CD4-positive, alpha-beta T cell treated with Interleukin-15 for 4 hours (primary cell): ENCODE measurements at regions not wholly inside any gene's neighbourhood (a gene's known extent, or its start where the extent isn't known, plus 50 kb on each side); places are given as distances from the start of the nearest gene placed in this dataset.

Source experiments
- DNase-seq: peaks from one replicate; pipeline ENCODE4 v3.0.0-alpha.2; 2020; ENCODE audit warnings: low spot score

- no peak for DNase-seq
Observed at GRCh38 chr3:67289626-67290025, 291.5 kb downstream of the KBTBD8 start.

- no peak for DNase-seq
Observed at GRCh38 chr3:67290438-67290837, 292.3 kb downstream of the KBTBD8 start.

- no peak for DNase-seq
Observed at GRCh38 chr3:67291287-67292252, 293.5 kb downstream of the KBTBD8 start.

GRCh38 chr3:67292356-67293121, 294.4 kb downstream of the KBTBD8 start:
- DNase-seq: no peak

- no peak for DNase-seq
Observed at GRCh38 chr3:67294341-67294740, 296.2 kb downstream of the KBTBD8 start.

- no peak for DNase-seq
Observed at GRCh38 chr3:67296039-67296892, 298.2 kb downstream of the KBTBD8 start.

- no peak for DNase-seq
Observed at GRCh38 chr3:67297715-67298475, 299.8 kb downstream of the KBTBD8 start.

GRCh38 chr3:67301556-67301955, 303.4 kb downstream of the KBTBD8 start:
- no peak for DNase-seq

- no peak for DNase-seq
Observed at GRCh38 chr3:67302489-67302888, 304.4 kb downstream of the KBTBD8 start.

GRCh38 chr3:67305160-67305559, 307.1 kb downstream of the KBTBD8 start:
- DNase-seq: no peak

- DNase-seq: no peak
Observed at GRCh38 chr3:67305922-67306321, 307.8 kb downstream of the KBTBD8 start.

- no peak for DNase-seq
Observed at GRCh38 chr3:67311440-67311839, 313.3 kb downstream of the KBTBD8 start.

- no peak for DNase-seq
Observed at GRCh38 chr3:67312155-67312554, 314.0 kb downstream of the KBTBD8 start.

GRCh38 chr3:67318162-67318561, 320.1 kb downstream of the KBTBD8 start:
- DNase-seq: no peak

- DNase-seq: no peak
Observed at GRCh38 chr3:67324554-67324953, 326.4 kb downstream of the KBTBD8 start.
